BE2C (cell line): ENCODE measurements at regions not wholly inside any gene's neighbourhood (a gene's known extent, or its start where the extent isn't known, plus 50 kb on each side); places are given as distances from the start of the nearest gene placed in this dataset.

Experiments used
- DNase-seq: peaks from one replicate; pipeline ENCODE4 v3.0.0-alpha.2; 2020
- H3K27me3 ChIP-seq: fragments of 250-450 bp; sonication (Bioruptor Pico); 2 replicates; pipeline ENCODE4 v1.5.1; 2020; ENCODE audit warnings: mild to moderate bottlenecking
- H3K36me3 ChIP-seq: fragments of 250-450 bp; sonication (Bioruptor Pico); 2 replicates; pipeline ENCODE4 v1.5.1; 2020; ENCODE audit warnings: mild to moderate bottlenecking
- H3K4me1 ChIP-seq: fragments of 250-450 bp; sonication (Bioruptor Pico); 2 replicates; pipeline ENCODE4 v1.5.1; 2020
- H3K4me3 ChIP-seq: 2 replicates; pipeline ENCODE4 v1.5.1; 2011; ENCODE audit warnings: low read depth, low read length
- H3K9me3 ChIP-seq: fragments of 250-450 bp; sonication (Bioruptor Pico); 2 replicates; pipeline ENCODE4 v1.5.1; 2020
- CTCF ChIP-seq: IDR thresholded peaks from 2 replicates; pipeline ENCODE4 v1.5.1; 2012; ENCODE audit warnings: mild to moderate bottlenecking, low read depth, low read length

GRCh38 chr20:23272176-23273029 is 78.2 kb upstream of the NXT1 start:
- H3K4me3 ChIP-seq = no peak overlapping the region
- no peaks in the 10 kb centered on the region for H3K27me3 ChIP-seq
- H3K9me3 ChIP-seq = no peaks in the 10 kb centered on the region
- DNase-seq = no peak
- TF ChIP-seq CTCF = no peak
- H3K36me3 ChIP-seq = no peaks in the 10 kb centered on the region
- H3K4me1 ChIP-seq = no peaks in the 10 kb centered on the region

GRCh38 chr20:23270382-23270911 is 80.1 kb upstream of the NXT1 start:
- Histone ChIP-seq H3K4me1 (no peaks in the 10 kb centered on the region), H3K9me3 (no peaks in the 10 kb centered on the region), H3K36me3 (no peaks in the 10 kb centered on the region), H3K27me3 (no peaks in the 10 kb centered on the region), H3K4me3 (no peak overlapping the region)
- no peak for DNase-seq
- no peak for TF ChIP-seq CTCF

GRCh38 chr20:23269954-23270353 is 80.6 kb upstream of the NXT1 start:
- no peak overlapping the region for H3K4me3 ChIP-seq
- no peaks in the 10 kb centered on the region for H3K36me3 ChIP-seq
- no peaks in the 10 kb centered on the region for H3K4me1 ChIP-seq
- no peak for DNase-seq
- H3K9me3 ChIP-seq = no peaks in the 10 kb centered on the region
- no peak for TF ChIP-seq CTCF
- H3K27me3 ChIP-seq = no peaks in the 10 kb centered on the region

- H3K9me3 ChIP-seq = no peaks in the 10 kb centered on the region
Measured at GRCh38 chr20:23268792-23269354, 81.7 kb upstream of the NXT1 start.

GRCh38 chr20:23267909-23268308 is 82.7 kb upstream of the NXT1 start:
- Histone ChIP-seq H3K36me3 (no peaks in the 10 kb centered on the region), H3K4me1 (no peaks in the 10 kb centered on the region), H3K4me3 (no peak overlapping the region), H3K9me3 (no peaks in the 10 kb centered on the region), H3K27me3 (no peaks in the 10 kb centered on the region)
- no peak for TF ChIP-seq CTCF
- no peak for DNase-seq

More at GRCh38 chr20:23268792-23269354, 81.7 kb upstream of the NXT1 start:
- no peak for TF ChIP-seq CTCF
- Histone ChIP-seq H3K36me3 (no peaks in the 10 kb centered on the region), H3K4me1 (no peaks in the 10 kb centered on the region), H3K4me3 (no peak overlapping the region), H3K27me3 (no peaks in the 10 kb centered on the region)
- DNase-seq = no peak
